ENCODE measurements at regions not wholly inside any gene's neighbourhood (a gene's known extent, or its start where the extent isn't known, plus 50 kb on each side); places are given as distances from the start of the nearest gene placed in this dataset.
"Not testable (repeated sequence)": the region's sequence is repeated elsewhere in the genome, so short reads cannot be mapped to it uniquely, and the experiment has no call there.

- no peak for DNase-seq (ENCODE audit: low spot score)
Observed at GRCh38 chr12:125310461-125310860, 245.2 kb downstream of the AACS start.

DNA sequence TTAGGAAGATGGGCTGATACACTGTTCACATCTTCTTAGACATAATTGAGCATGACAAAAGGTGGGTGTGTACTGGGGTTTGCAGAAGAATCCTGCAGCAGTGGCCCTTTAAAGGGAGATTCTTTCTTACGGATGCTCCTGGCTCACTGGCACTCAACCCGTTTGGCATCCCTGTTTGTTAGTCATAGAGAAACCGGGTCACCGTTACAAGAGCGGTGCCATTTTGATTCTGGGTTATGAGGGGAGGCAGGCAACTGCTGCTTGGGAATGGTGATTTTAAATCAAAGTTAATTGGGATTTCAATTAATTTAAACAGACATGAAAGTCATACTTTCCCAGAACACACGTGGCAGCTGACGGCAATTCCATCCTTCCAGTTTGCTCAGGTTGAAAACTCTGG, 245.8 kb downstream of the AACS start:
- DNase-seq (ENCODE audit: low spot score), result no peak

- no peak for DNase-seq (ENCODE audit: low spot score)
Observed at GRCh38 chr12:125312471-125312870, 247.2 kb downstream of the AACS start.

- no peak for DNase-seq (ENCODE audit: low spot score)
Observed at GRCh38 chr12:125314051-125314755, 249.0 kb downstream of the AACS start.

GRCh38 chr12:125315771-125316170, 250.5 kb downstream of the AACS start:
- DNase-seq (ENCODE audit: low spot score), result no peak

GRCh38 chr12:125320177-125320576, 254.9 kb downstream of the AACS start:
- DNase-seq (ENCODE audit: low spot score), result no peak

- no peak for DNase-seq (ENCODE audit: low spot score)
Observed at GRCh38 chr12:125324861-125325490, 259.7 kb downstream of the AACS start.

GRCh38 chr12:125329239-125330102, 264.2 kb downstream of the AACS start:
- no peak for DNase-seq (ENCODE audit: low spot score)

DNA sequence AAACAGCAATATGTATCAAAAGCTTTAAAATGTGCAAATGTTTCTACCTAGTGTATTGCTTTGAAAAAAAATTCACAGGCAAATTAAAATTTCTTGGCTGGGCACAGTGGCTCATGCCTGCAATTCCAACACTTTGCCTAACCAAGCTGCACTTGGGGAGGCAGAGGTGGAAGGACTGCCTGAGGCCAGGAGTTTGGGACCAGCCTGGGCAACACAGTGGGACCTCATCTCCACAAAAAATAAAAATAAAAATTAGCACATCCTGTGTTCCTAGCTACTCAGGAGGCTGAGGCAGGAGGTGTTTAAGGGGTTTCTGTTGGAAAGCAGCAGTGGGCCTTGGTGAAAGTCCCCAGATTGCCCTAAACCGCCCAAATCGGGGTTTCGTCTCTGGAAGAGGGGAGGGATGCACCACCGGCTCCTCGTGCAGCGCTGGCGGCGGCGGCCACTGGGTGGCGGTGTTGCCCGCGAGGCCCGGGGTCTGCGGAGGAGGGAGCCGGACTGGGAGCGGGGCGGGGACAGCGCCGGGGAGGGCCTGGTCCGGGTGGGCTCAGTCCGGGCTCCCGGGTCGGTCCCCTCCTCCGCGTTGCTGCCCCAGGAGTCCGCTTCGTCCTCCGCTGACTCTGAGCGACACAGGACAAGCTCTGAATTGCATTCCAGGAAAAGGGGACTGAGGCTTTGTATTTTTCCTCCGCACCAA, 265.6 kb downstream of the AACS start:
- DNase-seq (ENCODE audit: low spot score), result peak; percentile 26

GRCh38 chr12:125331342-125332052, 266.3 kb downstream of the AACS start:
- DNase-seq (ENCODE audit: low spot score), result no peak

DNA sequence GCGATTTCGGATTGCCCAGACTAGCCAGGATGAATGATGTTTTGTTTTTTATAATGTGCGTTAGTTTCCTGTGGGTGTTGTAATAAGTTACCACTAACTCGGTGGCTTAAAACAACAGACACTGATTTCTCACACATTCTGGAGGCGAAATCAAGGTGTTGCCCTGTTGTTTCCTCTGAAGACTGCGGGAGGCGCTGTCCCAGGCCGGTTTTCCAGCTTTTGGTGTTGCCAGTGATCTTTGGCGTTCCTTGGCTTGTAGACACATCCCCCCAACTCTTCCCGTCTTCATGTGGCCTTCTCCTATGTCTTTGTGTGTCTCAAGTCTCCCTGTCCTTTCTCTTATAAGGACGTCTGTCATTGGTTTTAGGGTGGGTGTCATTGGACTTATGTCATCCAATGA, 267.7 kb downstream of the AACS start:
- no peak for DNase-seq (ENCODE audit: low spot score)

DNA sequence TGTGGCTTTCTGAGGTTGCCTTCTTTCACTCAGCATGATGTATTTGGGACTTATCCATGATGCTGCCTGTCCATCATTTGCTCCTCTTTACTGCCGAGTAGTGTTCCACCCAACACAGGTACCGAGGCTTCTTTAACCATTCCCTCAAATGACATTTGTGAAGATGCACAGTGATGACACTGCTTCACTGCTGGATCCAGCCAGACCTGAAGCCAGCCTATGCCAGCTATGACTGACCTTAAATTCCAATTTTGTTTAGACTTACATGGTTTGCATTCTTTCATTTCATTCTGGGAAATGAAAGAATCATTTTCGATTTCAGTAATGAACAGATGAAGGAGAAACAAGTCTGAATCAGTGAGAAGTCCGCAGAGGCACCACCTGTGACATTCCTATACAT, 271.0 kb downstream of the AACS start:
- DNase-seq (ENCODE audit: low spot score), result no peak

GRCh38 chr12:125340791-125341190, 275.6 kb downstream of the AACS start:
- DNase-seq (ENCODE audit: low spot score), result peak; percentile 83

DNA sequence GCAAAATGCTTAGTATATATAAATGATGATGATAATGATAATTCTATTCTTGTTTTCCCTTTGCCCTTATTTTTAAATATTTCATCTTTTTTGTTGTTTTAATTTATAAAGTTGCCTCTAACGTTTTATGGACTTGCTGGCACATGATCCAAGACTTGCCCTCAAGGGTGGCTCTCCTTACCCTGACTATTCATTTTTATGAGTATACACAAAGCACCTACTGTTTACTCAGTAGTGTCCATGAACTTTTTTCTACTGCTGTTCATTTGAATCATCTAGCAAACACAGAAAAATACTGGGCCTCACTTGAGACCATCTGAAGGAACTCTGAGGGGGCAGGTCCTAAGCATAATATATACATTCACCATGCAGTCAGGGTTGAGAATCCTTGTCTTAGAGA, 276.2 kb downstream of the AACS start:
- no peak for DNase-seq (ENCODE audit: low spot score)

- DNase-seq (ENCODE audit: low spot score), result no peak
Observed at GRCh38 chr12:125343649-125344048, 278.4 kb downstream of the AACS start.

GRCh38 chr12:125346362-125346761, 281.1 kb downstream of the AACS start:
- DNase-seq (ENCODE audit: low spot score), result no peak

GRCh38 chr12:125351788-125352187, 286.6 kb downstream of the AACS start:
- no peak for DNase-seq (ENCODE audit: low spot score)

GRCh38 chr12:125353002-125353401, 287.8 kb downstream of the AACS start:
- DNase-seq (ENCODE audit: low spot score), result not testable (repeated sequence)

- DNase-seq (ENCODE audit: low spot score), result no peak
Observed at GRCh38 chr12:125353871-125354270, 288.6 kb downstream of the AACS start.

DNA sequence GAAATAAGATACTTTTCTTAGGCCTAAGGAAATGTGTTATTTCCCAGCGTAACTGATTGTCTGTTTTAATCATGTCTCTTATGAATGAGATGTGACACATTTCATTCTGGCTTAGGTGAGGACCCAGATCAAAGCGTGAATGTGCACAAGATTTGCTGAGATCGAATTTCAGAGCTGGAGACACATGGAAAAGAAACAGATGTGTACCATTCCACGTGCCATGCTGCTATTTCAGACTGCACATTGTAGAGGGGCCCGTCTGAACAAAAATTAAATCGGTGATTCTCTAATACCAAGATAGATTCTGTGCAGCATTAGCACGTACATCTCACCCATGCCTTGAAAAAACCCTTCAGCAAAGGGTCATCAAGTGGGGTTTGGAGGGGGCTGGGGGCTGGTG, 290.4 kb downstream of the AACS start:
- no peak for DNase-seq (ENCODE audit: low spot score)

DNA sequence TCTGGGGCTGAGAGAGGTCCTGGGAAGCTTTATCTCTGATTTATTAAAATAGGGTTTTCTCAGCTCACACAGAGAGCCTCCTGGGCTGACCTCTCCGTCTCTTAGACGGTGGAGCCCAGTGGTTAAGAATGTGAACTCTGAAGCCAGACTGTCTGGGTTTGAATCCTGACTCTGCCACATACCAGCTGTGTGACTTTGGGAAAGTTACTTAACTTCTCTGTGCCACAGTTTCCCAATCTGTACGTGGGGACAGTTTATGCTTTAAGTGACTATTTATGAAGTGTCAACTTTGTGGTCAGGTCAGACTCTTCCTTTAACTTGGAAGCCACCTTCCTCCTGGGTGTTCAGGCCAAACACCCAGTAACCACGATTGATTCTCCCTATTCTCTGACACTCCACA, 290.9 kb downstream of the AACS start:
- DNase-seq (ENCODE audit: low spot score), result no peak

- no peak for DNase-seq (ENCODE audit: low spot score)
Observed at GRCh38 chr12:125357561-125357960, 292.3 kb downstream of the AACS start.
